IPS DF 4.7 (cell line): ENCODE measurements at regions not wholly inside any gene's neighbourhood (a gene's known extent, or its start where the extent isn't known, plus 50 kb on each side); places are given as distances from the start of the nearest gene placed in this dataset.

ENCODE experiments used
- DNase-seq: peaks from one replicate; pipeline ENCODE4 v3.0.0-alpha.2; 2013; ENCODE audit warnings: low spot score; ENCODE audit errors: extremely low read depth

DNA sequence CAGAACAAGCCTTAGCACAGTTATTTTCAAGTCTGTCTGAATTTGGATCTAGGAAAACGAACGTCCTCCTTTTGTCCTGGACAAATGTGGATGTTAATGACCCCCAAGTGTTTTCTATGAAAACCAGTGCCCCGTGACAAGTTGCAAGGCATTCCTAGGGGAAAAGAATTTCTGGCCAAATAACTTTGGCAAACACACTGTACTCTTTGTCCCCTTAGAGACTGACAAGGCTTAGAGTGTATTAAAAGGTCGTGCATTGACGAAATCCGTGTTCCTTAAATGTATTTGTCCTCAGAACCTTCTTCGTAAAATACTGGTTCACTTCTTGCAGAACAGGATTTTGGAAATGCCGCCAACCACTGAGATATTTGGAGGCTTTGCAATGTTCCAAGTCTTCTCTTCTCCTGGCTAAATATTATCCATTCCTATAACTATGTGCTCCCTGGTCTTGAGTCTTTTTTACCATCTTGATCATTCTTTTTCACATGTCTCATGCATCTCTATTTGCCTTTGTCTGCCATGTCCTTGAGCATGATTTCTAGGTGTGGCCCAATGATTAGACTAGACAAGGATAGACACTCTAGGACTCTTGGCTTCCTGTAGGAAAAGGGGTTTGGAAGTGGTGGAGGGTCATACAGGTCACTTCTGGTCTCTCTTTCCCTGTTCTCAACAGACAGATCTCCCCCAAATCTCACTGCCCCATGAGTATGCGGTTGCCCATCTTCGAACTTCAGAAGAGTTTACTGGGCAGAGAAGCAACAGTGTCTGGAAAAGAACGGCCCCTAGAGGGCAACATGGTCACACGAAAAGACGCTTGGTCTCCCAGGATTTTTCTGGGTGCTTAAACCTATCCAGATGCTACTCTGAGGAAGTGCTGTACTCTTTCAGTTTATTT is 117.5 kb downstream of the EDEM1 start:
- peak; percentile 30 for DNase-seq

DNA sequence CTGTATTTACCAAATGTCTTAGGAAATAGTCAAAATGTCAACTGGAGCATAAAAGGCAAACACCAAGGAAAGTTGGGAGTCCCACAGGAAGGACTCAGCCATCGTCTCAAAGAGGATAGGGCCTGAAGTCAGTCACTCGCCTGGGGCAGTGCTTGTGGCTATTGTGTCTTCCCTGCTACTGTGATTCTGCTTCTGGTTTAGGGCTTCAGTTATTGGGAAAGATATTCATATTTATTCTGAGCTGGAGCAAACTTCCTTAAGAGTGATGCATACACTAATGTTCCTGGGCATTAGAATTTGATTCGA is 118.1 kb downstream of the EDEM1 start:
- DNase-seq: no peak

GRCh38 chr3:5309171-5309570 is 121.7 kb downstream of the EDEM1 start:
- no peak for DNase-seq

DNA sequence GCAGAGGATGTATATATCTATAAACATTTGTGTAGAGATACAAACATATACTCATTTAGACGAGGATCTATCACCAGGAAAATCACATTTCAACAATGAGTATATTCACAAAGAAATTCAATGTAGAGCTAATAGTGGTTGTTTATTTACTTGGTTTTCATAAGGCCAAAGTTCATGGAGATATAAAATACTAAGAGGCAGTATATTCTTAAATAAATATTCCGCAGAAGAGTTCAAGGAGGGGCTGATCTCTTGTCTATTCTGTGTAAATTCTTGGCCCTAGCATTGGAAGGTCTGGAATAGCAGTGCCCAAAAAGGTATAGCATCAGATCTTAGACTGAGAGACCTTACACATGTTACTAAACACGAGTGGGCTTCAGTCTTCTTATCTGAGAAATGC is 122.1 kb downstream of the EDEM1 start:
- no peak for DNase-seq

- DNase-seq: no peak
These were observed 123.0 kb downstream of the EDEM1 start for GRCh38 chr3:5310509-5310908.

- no peak for DNase-seq
These were observed 124.8 kb downstream of the EDEM1 start for GRCh38 chr3:5312290-5312689.

GRCh38 chr3:5314897-5315296 is 127.4 kb downstream of the EDEM1 start:
- DNase-seq: no peak

- DNase-seq: no peak
These were observed 130.1 kb downstream of the EDEM1 start for GRCh38 chr3:5317557-5317956.

- DNase-seq: no peak
These were observed 131.9 kb downstream of the EDEM1 start for GRCh38 chr3:5319454-5319853.

GRCh38 chr3:5321666-5322340 is 134.3 kb downstream of the EDEM1 start:
- DNase-seq: no peak

GRCh38 chr3:5324780-5325179 is 137.3 kb downstream of the EDEM1 start:
- DNase-seq: no peak

DNA sequence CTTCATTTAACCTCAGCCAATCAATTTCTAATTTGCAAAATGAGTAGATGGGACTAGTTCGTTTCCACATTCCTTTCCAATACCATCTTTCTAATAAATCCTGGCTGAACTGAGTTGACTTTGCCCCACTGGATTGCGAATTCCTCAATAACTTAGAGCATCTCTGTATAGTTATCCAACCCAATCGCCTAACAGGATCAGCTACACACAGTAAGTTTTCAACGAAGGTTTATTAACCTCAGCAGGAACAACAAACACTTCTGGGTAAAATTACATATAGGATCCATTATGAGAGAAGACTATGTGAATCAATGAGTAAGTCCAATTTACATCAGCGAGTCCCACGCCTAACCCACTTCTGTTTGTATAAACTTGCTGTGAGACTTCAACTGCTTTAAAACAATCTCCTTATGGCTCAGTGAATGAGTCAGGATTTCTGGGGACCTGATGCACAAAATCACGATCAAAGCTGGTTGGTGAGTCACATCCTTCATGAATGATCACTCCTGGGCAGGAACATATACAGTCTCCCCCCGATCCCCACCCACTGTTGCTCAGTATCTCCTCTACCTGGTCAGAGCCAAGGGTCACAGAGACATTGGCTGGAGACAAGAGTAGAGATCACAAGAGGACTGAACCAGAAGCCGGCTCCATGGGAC is 142.8 kb downstream of the EDEM1 start:
- no peak for DNase-seq

DNA sequence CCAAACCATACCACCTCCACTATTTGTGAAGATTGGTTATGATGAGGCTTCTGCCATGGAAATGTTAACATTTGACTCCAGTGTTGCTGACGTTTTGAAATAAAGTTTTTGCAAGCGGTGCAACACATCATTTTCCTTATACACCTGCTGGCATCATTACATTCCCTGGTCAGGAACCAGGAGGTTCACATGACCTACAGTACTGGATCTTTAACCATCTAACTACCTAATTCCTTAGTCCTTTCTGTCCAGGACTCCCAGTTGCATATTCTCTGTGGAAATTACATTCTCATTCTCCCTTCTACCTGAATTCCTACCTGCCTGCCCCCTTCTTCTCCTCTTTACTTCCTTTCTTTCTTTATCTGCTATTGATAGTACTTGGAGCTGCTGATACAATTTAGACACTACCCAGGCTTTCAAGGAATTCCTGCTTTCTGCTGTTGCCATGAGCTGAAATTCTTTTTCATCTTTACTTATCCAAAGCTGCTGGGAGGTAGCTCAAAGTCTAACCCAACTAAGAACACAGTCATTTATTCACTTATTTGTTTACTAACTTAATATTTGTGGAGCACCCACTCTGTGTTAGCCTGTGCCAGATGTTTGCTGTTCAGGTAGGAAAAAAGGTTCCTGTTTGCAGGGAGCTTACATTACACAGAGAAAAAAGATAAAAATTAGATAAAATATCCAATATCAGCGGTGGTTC is 144.2 kb downstream of the EDEM1 start:
- DNase-seq: no peak

DNA sequence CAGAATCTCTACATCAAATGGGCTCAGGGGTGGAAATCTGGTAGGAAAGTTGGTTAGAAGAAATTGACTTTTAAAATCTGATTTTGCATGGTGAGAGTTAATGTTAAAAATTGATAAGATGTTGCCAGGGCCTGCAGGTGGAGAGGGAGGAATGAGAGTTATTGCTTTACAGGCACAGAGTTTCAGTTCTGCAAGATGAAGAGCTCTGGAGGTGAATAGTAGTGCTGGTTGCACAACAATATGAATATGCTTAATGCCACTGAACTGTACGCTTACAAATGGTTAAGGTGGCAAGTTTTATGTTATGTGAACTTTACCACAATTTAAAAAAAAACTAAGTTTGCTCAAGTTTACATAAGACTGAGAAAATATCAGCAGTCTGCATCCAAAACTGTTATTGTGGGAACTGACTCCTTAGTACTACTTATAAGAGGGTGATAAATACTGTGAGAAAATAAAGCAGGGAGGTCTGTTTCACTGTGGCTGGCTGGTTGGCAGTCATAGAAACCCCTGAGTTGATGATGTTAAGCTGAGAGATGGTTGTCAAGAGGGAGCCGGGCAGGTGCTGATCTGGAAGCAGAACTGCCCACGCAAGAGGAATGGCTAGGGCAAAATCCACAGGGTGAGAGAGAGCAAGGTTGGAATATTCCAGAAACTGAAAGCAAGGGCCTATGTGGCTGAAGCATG is 144.9 kb downstream of the EDEM1 start:
- no peak for DNase-seq

DNA sequence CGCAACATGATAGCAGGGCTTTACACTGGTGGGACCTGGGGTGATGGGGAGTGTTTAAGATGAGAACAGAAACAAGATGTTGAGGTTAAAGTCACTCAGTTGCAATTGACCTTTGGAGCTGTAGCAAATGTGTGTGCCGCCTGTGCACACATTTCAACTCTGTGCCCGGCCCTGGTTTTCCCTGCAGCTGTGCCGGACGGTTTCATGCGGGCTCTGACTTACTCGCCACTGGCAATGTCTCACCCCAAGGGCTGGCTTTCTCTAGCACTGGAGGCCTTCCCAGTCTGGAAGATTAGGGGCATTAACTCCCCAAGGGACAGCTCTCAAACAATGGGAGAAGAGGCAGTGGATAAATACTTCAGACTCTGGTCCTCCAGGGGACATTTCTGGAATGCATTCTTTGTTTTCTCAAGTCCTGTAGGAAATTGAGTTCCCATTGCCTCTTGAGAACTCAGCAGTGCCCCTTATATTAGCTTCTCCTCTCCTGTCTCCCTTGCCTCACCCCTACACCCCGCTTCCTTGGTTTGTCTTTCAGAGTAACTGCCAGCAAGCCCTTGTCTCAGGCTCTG is 152.5 kb downstream of the EDEM1 start:
- no peak for DNase-seq

GRCh38 chr3:5341610-5342009 is 154.1 kb downstream of the EDEM1 start:
- DNase-seq: no peak

DNA sequence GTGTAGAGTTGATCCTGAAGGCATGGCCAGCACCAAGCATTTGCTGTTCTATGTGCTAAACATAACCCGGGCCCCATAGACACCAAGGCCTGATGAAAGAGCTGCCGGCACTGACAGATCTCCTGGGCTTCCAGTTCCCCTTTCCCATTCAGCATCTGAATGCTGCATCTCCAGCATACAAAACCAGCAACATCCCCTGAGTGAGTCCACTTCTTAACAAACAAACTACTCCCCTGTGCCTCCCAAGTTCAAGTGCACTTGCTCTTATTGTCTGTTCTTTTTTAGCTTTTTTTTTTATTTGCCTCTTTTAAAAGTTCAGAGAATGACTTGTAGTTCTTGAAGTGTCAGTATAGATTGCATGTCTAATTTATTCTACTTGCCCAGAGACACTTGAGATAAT is 156.0 kb downstream of the EDEM1 start:
- DNase-seq: no peak

DNA sequence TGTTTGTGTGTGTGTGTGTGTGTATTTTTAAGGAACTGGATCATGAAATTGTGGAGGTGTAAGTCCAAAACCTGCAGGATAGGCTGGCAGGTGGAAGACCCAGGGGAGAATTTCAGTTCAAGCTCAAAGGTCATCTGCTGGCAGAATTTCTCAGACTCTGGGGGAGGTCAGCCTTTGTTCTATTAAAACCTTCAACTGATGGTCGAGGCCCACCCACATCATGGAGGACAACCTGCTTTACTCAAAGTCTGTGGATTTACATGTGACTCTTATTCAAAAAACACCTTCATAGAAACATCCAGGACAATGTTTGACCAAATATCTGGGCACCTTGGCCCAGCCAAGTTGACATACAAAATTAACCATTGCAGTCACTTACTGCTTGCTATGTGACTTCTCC is 157.2 kb downstream of the EDEM1 start:
- no peak for DNase-seq

- no peak for DNase-seq
These were observed 160.0 kb downstream of the EDEM1 start for GRCh38 chr3:5347486-5347885.

DNA sequence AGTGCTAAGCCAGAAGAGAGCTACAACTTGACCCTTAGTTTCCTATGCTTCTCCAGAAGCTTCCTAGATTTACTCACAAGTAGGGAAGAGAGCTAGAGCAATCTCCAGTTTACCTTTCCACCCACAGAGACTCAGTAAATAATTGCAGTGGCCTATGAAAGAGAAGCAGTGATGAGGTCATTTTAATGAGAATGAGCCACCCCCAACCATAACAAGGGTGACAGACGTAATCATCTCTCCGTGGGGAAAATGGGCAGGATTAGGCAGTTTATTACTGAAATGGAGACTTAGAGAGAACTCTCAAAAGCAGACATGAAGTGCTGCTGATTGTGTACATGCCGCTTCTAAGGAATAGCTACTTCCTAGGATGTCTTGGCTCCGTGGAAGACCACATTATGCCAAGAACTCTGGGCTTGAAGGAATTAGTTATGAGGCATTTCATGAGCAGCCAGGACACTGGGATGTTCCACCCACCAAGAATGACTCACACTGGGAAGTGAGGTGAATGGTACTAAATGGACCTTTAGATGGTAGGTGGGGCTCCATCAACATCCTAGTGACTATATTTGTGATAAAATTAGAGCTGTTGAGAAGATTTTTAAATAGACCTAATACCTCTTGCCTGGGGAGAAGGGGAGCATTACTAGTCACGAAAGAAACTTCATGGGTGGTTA is 160.9 kb downstream of the EDEM1 start:
- DNase-seq: no peak
